ENCODE measurements at regions not wholly inside any gene's neighbourhood (a gene's known extent, or its start where the extent isn't known, plus 50 kb on each side); places are given as distances from the start of the nearest gene placed in this dataset.

DNA sequence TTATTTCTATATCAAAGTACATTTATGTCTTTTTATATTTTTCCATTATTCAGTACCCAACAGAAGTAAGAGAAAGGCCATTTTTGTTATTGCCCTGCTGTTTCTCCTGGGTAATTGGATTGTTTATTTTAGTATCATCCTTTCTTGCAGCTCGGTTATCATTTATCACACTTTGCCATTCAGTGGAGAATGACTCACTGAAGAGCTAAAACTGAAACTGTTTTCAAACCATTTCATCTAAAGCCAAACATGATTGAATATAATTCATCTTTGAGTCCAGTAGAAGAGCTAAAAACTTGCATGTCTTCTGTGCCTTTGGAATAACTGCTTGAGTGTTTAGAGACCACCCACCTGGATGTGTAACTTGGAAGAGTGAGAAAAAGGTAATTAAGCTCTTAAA lies 139.5 kb upstream of the PRDM9 start:
- TF ChIP-seq, protein P1, sequence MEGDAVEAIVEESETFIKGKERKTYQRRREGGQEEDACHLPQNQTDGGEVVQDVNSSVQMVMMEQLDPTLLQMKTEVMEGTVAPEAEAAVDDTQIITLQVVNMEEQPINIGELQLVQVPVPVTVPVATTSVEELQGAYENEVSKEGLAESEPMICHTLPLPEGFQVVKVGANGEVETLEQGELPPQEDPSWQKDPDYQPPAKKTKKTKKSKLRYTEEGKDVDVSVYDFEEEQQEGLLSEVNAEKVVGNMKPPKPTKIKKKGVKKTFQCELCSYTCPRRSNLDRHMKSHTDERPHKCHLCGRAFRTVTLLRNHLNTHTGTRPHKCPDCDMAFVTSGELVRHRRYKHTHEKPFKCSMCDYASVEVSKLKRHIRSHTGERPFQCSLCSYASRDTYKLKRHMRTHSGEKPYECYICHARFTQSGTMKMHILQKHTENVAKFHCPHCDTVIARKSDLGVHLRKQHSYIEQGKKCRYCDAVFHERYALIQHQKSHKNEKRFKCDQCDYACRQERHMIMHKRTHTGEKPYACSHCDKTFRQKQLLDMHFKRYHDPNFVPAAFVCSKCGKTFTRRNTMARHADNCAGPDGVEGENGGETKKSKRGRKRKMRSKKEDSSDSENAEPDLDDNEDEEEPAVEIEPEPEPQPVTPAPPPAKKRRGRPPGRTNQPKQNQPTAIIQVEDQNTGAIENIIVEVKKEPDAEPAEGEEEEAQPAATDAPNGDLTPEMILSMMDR (IDR thresholded peaks at IDR 0.05) = no peak
- no peak for TF ChIP-seq POLR2A (IDR thresholded peaks at IDR 0.05)
